HepG2 (cell line): ENCODE measurements at regions not wholly inside any gene's neighbourhood (a gene's known extent, or its start where the extent isn't known, plus 50 kb on each side); places are given as distances from the start of the nearest gene placed in this dataset.

Source experiments
- ATAC-seq: fragments of 200-7000 bp; cut with Tn5 transposase; 3 replicates; pipeline ENCODE4 v1.9.1; 2020; ENCODE audit warnings: mild to moderate bottlenecking, moderate library complexity
- BruUV-seq: library from RNA; stranded (reverse); fragments of 400-500 nt; replicated peaks from 2 replicates; lab custom pipeline; 2021; lab: Mats Ljungman, UMichigan
- CTCF ChIA-PET: fragments of 300-600 bp; formaldehyde crosslinking; extraction: SDS; loops from one replicate; lab custom pipeline; 2021; ENCODE audit warnings: low total read pairs, inconsistent platforms, low intra/inter-chr PET ratio; lab: Yijun Ruan, JAX
- POLR2A ChIA-PET: fragments of 350-600 bp; sonication (Branson Sonifier 250); formaldehyde crosslinking; loops from one replicate; lab custom pipeline; 2020; ENCODE audit warnings: antibody characterized with exemption, inconsistent platforms; lab: Yijun Ruan, JAX
- DNase-seq: peaks from one replicate; pipeline ENCODE4 v3.0.0-alpha.2; 2015; ENCODE audit warnings: low spot score
- FAIRE-seq: peaks from 3 replicates; lab custom pipeline; 2011; peaks lifted over from hg19 to GRCh38; lab: Jason Lieb, UNC
- H2AFZ ChIP-seq: one replicate; pipeline ENCODE4 v1.6.1; 2011; ENCODE audit warnings: low read length, inconsistent platforms
- H3K27ac ChIP-seq: fragments of 300-600 bp; 3 replicates; pipeline ENCODE4 v1.8.0; 2011; ENCODE audit warnings: mixed run types, mild to moderate bottlenecking, mixed read lengths, low read length, inconsistent platforms; ENCODE audit not compliant: insufficient read depth; ENCODE audit errors: extremely low read length
- H3K27me3 ChIP-seq, 2 experiments: fragments of 200-600 bp in 1 of 2; 2 replicates in 1 of 2; 3 replicates in 1 of 2; pipeline versions ENCODE4 v1.6.0 to v1.8.0; 2011; ENCODE audit warnings: low read length in 2 of 2, mild to moderate bottlenecking in 2 of 2, moderate library complexity in 2 of 2, inconsistent platforms in 1 of 2; ENCODE audit not compliant: insufficient read depth in 2 of 2, control insufficient read depth in 1 of 2
- H3K36me3 ChIP-seq, 2 experiments: fragments of 200-600 bp in 1 of 2; replicated peaks in 1 of 2; 2 replicates in 1 of 2; 3 replicates in 1 of 2; pipeline versions ENCODE4 v1.5.1 to v1.8.0; 2011; ENCODE audit warnings: low read length in 2 of 2, inconsistent platforms in 1 of 2; ENCODE audit not compliant: insufficient read depth in 2 of 2, control insufficient read depth in 1 of 2
- H3K4me1 ChIP-seq: 2 replicates; pipeline ENCODE4 v1.5.1; 2012; ENCODE audit warnings: low read length, inconsistent platforms; ENCODE audit not compliant: insufficient read depth
- H3K4me2 ChIP-seq: 2 replicates; pipeline ENCODE4 v1.6.0; 2011; ENCODE audit warnings: low read depth, low read length, inconsistent platforms
- H3K4me3 ChIP-seq, 3 experiments: fragments of 200-600 bp in 1 of 3; sonication (generic), shearing (Covaris generic) in 1 of 3; replicated peaks in 1 of 3; 2 replicates each; pipeline ENCODE4 v1.5.1; 2011 to 2016; ENCODE audit warnings: low read length in 3 of 3, inconsistent platforms in 2 of 3, low read depth in 2 of 3, mild to moderate bottlenecking in 2 of 3, control low read depth in 1 of 3, mixed read lengths in 1 of 3; ENCODE audit not compliant: insufficient read depth in 1 of 3
- H3K79me2 ChIP-seq: one replicate; pipeline ENCODE4 v1.6.1; 2011; ENCODE audit warnings: low read length, inconsistent platforms; ENCODE audit not compliant: insufficient read depth
- H3K9ac ChIP-seq: 2 replicates; pipeline ENCODE4 v1.6.0; 2011; ENCODE audit warnings: mild to moderate bottlenecking, low read depth, low read length, inconsistent platforms; ENCODE audit not compliant: insufficient read depth
- H3K9me3 ChIP-seq: 2 replicates; pipeline ENCODE4 v1.5.1; 2012; ENCODE audit warnings: mild to moderate bottlenecking, low read length
- H4K20me1 ChIP-seq: 2 replicates; pipeline ENCODE4 v1.6.0; 2011; ENCODE audit warnings: inconsistent platforms, mild to moderate bottlenecking, low read length, moderate library complexity; ENCODE audit not compliant: insufficient read depth
- ZBTB39 ChIP-seq: sonication (generic); formaldehyde crosslinking; IDR thresholded peaks from 2 replicates; pipeline ENCODE4 v1.5.0; 2020; ENCODE audit warnings: missing genetic modification reagents
- ZBTB40 ChIP-seq, 2 experiments: fragments of 450-650 bp in 1 of 2; sonication (generic) in 1 of 2; formaldehyde crosslinking in 1 of 2; IDR thresholded peaks; 2 replicates each; pipeline versions ENCODE4 v1.6.1 to v1.8.0; 2016 to 2022; ENCODE audit warnings: antibody characterized with exemption in 1 of 2, mild to moderate bottlenecking in 1 of 2, missing genetic modification reagents in 1 of 2
- WGBS: methylation state at CpG from one replicate; pipeline ENCODE4 v1.1.6; 2017; ENCODE audit warnings: low lambda C conversion rate; 5-methylcytosine and 5-hydroxymethylcytosine counted together
- in situ Hi-C: cut with HindIII; loops from 2 replicates; pipeline ENCODE4 v1.10.0; 2017; ENCODE audit warnings: low pct_unique_long_range_greater_than_20kb; ENCODE audit not compliant: extremely low pct_ligation_motif_present
- intact Hi-C: fragments of 100-400 bp; cut with micrococcal nuclease; formaldehyde crosslinking; loops from one replicate; pipeline ENCODE4 v1.10.0; 2022; ENCODE audit not compliant: unreplicated experiment

- intact Hi-C loops: no loop called here
- no TSS peak for BruUV-seq
- H3K79me2 ChIP-seq: no peaks in the 10 kb centered on the region
- peaks cover 11% of the 10 kb centered on the region for H3K4me1 ChIP-seq
- ATAC-seq: no peak
- H4K20me1 ChIP-seq: no peaks in the 10 kb centered on the region
- no peak overlapping the region for H3K4me2 ChIP-seq
- TF ChIP-seq ZBTB39 (CRISPR knock-in tag) (no peak), ZBTB40 (IDR thresholded peaks at IDR 0.05) (peak; percentile 54; the same call in 1 of the 2 replicates), ZBTB40 (CRISPR knock-in tag; IDR thresholded peaks at IDR 0.05) (peak; percentile 76; the same call in 1 of the 2 replicates)
- TF ChIP-seq, all 625 proteins: peak for 1
- in situ Hi-C loops: no loop called here
- ChIA-PET CTCF (no interaction called here), POLR2A (no interaction called here)
- WGBS: 20% methylated on average over 3 of the region's 3 CpGs
- DNase-seq: no peak
- H3K36me3 ChIP-seq: no peaks in the 10 kb centered on the region
- H3K27ac ChIP-seq: no peak overlapping the region
- peaks cover 0 to 4% of the 10 kb centered on the region in 2 experiments; a peak in 1 of 5 replicates for H3K27me3 ChIP-seq
- no peaks in the 10 kb centered on the region for H3K9me3 ChIP-seq
- H3K4me3 ChIP-seq: no peak overlapping the region
- no peak for FAIRE-seq
- no peak overlapping the region for H3K9ac ChIP-seq
- no peak overlapping the region for H2AFZ ChIP-seq
These were observed 198.7 kb upstream of the SGK1 start for GRCh38 chr6:134516582-134516981.
